PFSK-1 (cell line): ENCODE measurements at regions not wholly inside any gene's neighbourhood (a gene's known extent, or its start where the extent isn't known, plus 50 kb on each side); places are given as distances from the start of the nearest gene placed in this dataset.

ENCODE experiments used
- POLR2AphosphoS5 ChIP-seq: IDR thresholded peaks from 2 replicates; pipeline ENCODE4 v1.6.1; 2012; ENCODE audit warnings: low read depth, mild to moderate bottlenecking, control low read depth, low read length, moderate library complexity
- TAF1 ChIP-seq: IDR thresholded peaks from 2 replicates; pipeline ENCODE4 v1.6.1; 2012; ENCODE audit warnings: low read length, control low read depth, borderline replicate concordance; ENCODE audit not compliant: insufficient read depth

DNA sequence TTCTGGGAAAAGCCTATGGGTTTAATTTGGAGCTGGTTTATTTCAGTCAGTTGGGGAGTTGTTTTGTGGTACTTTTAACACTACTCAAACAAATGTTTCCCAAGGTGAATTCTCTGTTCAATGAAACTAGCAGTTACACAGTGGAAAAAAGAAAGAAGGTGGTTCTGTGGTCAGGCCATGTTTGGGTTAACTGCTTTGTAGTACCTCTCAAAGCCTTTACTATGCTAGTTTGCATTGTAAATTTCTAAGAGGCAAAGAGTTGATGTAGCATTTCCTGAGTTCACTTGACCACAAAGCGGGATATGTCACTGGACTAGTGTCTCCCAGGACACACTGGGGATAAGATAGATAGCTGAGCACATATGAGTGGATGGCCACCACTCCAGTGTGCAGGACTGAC, 145.4 kb downstream of the KIF20B start:
- TF ChIP-seq POLR2AphosphoS5 (no peak), TAF1 (no peak)
